NB4 (cell line): ENCODE measurements at regions not wholly inside any gene's neighbourhood (a gene's known extent, or its start where the extent isn't known, plus 50 kb on each side); places are given as distances from the start of the nearest gene placed in this dataset.
"Not testable (repeated sequence)": the region's sequence is repeated elsewhere in the genome, so short reads cannot be mapped to it uniquely, and the experiment has no call there.

Experiments used
- CTCF ChIP-seq: IDR thresholded peaks from one replicate; pipeline ENCODE4 v1.5.1; 2012; ENCODE audit warnings: low read depth, low read length
- MYC ChIP-seq: IDR thresholded peaks from 2 replicates; pipeline ENCODE4 v1.6.1; 2011; ENCODE audit warnings: low read depth, low read length
- POLR2A ChIP-seq: IDR thresholded peaks from 2 replicates; pipeline ENCODE4 v1.6.1; 2011; ENCODE audit warnings: mild to moderate bottlenecking; ENCODE audit not compliant: insufficient read length; ENCODE audit errors: extremely low read depth
- TF ChIP-seq, protein P1 (sequence below): IDR thresholded peaks from 2 replicates; pipeline ENCODE4 v1.6.1; 2011; ENCODE audit warnings: low read depth, low read length

DNA sequence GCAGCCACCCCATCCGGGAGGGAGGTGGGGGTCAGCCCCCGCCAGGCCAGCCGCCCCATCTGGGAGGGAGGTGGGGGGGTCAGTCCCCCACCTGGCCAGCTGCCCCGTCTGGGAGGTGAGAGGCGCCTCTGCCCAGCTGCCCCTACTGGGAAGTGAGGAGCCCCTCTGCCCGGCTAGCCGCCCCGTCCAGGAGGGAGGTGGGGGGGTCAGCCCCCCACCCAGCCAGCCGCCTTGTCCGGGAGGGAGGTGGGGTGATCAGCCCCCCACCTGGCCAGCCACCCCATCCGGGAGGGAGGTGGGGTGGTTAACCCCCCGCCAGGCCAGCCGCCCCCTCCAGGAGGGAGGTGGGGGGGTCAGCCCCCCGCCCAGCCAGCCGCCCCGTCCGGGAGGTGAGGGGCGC is 852.4 kb upstream of the DEFB115 start:
- not testable (repeated sequence) for TF ChIP-seq CTCF, POLR2A, MYC
- TF ChIP-seq, protein P1, sequence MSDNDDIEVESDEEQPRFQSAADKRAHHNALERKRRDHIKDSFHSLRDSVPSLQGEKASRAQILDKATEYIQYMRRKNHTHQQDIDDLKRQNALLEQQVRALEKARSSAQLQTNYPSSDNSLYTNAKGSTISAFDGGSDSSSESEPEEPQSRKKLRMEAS, result not testable (repeated sequence)
